HG03469 (cell line): ENCODE measurements at regions not wholly inside any gene's neighbourhood (a gene's known extent, or its start where the extent isn't known, plus 50 kb on each side); places are given as distances from the start of the nearest gene placed in this dataset.
"Not testable (repeated sequence)": the region's sequence is repeated elsewhere in the genome, so short reads cannot be mapped to it uniquely, and the experiment has no call there.

Experiments
- ATAC-seq: cut with Tn5 transposase; IDR thresholded peaks from one replicate; pipeline ENCODE4 v1.9.1; 2021; ENCODE audit warnings: mild to moderate bottlenecking, moderate library complexity, moderate number of reproducible peaks; ENCODE audit not compliant: unreplicated experiment

GRCh38 chr15:35691891-35692867, 146.2 kb upstream of the DPH6 start:
- ATAC-seq = no peak

DNA sequence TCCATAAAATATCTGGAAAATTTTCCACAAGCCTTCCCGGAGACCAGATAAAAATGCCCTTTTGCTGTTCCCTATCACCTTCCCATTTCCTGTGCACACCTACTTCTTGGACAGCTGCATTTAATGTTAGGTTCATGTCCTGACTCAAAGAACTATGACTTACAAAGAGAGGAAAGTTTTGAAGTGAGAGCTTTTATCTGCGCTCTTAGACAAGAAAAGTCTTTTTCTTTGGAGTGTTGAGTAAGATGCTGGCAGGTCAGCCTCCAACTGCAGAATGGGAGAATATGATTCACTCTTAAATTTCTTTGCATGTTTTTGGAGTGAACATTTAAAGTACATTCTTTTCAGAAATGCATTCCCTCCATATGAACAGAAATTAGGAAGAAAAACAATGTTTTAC, 147.3 kb upstream of the DPH6 start:
- ATAC-seq = no peak

DNA sequence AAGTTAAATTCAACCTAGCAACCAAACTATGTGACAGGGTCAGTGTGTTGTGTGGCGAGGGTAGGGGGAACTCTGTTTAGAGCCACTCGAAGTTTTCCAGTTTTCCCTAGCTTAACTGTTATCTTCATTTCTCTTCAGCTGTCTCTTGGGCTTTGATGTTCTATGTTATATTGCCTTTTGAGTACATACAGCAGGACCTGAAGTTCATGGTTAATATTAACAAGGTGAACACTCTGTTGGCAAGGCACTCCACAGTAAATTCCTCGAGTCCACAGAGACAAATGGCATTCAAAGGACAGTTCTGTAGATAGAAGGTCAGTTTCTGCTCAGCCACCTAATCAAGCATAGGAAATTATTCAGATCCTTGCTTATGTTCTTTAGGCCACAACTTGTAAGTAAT, 147.9 kb upstream of the DPH6 start:
- no peak for ATAC-seq

- no peak for ATAC-seq
Measured at GRCh38 chr15:35695003-35695402, 149.0 kb upstream of the DPH6 start.

- ATAC-seq = no peak
Measured at GRCh38 chr15:35696767-35697231, 150.8 kb upstream of the DPH6 start.

GRCh38 chr15:35697549-35698299, 151.8 kb upstream of the DPH6 start:
- ATAC-seq = no peak

DNA sequence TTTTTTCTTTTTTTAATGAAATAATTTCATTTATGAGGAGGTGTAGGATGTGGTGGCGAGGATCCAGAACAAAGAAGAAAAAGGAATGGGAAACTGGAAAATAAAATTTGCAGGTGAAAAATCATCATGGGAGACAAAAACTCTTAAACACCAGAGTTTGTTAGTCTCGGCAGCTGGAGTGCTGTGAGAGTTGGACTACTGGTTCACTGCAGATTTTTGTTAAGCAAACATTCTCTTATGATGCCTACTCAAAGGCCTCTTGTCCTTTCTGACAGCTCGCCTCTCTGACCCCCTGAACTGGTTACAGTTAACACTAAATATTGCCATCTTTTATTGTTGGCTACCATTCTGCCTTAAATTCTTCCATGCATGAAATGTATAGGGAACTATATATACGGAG, 152.4 kb upstream of the DPH6 start:
- ATAC-seq = no peak

- ATAC-seq = no peak
Measured at GRCh38 chr15:35698966-35699575, 153.1 kb upstream of the DPH6 start.

GRCh38 chr15:35700091-35700593, 154.2 kb upstream of the DPH6 start:
- ATAC-seq = not testable (repeated sequence)

DNA sequence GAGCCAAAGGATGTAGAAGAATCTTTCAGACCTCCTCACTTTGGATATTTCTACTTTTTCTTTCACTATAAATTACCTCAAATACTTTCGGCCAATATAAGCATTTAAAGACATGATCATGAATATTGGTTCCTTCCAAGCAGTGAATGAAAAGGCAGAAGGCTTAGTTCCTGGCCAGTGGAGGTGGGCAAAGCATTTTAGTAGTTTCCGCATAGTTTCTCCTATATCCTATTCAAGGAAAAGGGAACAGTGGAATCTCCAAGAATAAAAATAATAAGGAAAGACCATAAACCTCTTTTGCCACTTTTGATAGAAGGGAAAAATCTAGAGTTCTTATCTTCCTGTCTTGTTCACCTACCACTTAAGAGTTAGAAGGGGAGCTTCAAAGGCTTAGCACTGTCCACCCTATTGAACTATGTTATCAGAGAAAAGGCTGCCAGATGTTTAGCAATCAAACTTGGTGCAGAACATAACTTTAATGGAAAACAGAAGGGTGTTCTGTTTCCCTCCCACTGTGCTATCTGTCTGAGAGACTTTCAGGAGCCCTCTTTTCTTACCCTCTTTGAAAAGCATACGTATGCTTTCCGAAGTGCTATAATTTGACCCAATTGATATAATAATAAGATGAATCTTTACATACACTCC, 155.6 kb upstream of the DPH6 start:
- no peak for ATAC-seq

GRCh38 chr15:35702946-35703495, 157.1 kb upstream of the DPH6 start:
- ATAC-seq = no peak

GRCh38 chr15:35705030-35705883, 159.3 kb upstream of the DPH6 start:
- no peak for ATAC-seq

- no peak for ATAC-seq
Measured at GRCh38 chr15:35705884-35706585, 160.1 kb upstream of the DPH6 start.

GRCh38 chr15:35712956-35713355, 167.0 kb upstream of the DPH6 start:
- no peak for ATAC-seq

GRCh38 chr15:35713733-35714132, 167.8 kb upstream of the DPH6 start:
- no peak for ATAC-seq

DNA sequence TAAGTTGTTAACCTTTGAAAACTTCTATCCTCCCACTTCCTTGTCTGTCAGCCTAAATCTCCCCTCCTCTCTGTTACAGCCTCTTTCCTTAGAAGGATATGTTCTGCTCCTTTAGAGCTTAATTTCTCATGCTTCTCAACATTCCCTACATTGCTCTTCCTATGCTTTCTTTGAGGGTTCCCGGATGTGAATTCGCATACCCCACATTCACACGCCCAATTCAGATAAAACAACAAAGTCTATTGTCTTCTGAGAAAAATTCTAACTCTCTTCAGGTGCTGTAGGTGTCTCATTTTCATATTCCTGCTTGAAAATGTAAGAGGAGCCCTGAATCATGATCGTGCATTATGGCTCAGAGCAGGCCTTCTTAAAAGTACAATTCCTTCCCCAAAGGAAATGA, 171.8 kb upstream of the DPH6 start:
- no peak for ATAC-seq

DNA sequence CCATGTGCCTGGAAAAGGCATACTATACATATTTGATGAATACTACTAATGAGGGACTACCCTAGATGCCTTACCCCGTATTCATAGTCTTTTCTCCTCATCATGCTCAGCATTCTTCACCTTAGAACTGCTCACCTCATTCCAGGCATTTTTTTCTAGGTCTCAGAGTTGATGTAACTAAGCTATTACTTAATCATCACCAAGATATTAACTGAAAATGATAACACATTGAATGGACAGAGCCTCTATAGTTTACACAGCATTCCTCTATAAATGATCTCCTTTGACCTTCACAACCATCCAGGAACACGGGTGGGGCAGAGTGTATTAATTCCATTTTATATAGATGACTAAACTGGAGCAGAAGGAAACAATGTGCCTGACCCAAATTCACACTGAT, 174.1 kb upstream of the DPH6 start:
- no peak for ATAC-seq

DNA sequence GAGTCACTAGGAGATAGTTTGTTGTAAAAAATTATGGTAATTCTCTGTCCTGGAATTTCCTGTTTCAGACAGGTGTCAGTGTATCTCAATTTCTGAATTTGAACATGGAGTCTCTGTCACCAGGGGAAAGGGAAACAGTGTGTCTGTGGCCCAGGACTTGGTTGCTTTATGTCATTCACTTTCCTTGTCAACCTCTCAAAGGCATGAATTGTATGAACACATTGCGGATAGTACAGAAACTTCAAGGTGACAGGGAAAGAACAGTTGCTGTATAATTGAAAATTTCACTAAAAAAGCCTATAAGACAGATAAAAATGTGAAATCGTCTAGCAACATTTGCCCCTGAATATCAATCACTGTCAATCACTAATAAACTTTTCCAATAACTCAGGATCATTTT, 175.0 kb upstream of the DPH6 start:
- no peak for ATAC-seq

DNA sequence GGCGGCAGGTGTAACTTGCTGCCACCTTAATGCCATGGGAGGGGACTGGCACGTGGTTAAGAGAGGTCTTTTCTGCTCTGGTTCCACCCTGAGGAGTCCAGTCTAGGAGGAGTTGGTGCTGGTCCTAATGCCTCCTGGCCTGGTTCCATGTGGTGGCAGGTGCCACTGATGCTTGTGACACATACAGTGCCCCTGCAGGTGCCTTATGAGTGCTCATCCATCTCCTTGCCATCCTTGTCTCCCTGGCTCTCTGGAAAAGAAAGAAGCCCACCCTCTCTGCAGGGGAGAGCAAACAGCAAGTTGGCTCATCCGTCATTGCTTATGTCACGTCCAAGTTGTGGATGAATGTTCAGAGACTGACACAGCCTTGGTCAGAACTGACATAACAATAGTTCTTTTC, 175.8 kb upstream of the DPH6 start:
- no peak for ATAC-seq
